Thoracic aorta (tissue), 2 donors: ENCODE measurements at regions not wholly inside any gene's neighbourhood (a gene's known extent, or its start where the extent isn't known, plus 50 kb on each side); places are given as distances from the start of the nearest gene placed in this dataset.

Experiments
- ATAC-seq: fragments of 150-250 bp; one replicate; pipeline ENCODE4 v1.8.0; 2017; ENCODE audit warnings: low read depth; ENCODE audit not compliant: insufficient number of reproducible peaks, low FRiP score
- DNase-seq: peaks from one replicate; pipeline ENCODE4 v3.0.0-alpha.2; 2020; ENCODE audit warnings: low spot score
- H3K27ac ChIP-seq, 2 donors: fragments of 200-600 bp; sonication (generic); 1 replicate in 1 of 2; 2 replicates in 1 of 2; pipeline ENCODE4 v1.5.1; 2016; ENCODE audit warnings: mild to moderate bottlenecking in 2 of 2, moderate library complexity in 2 of 2
- H3K27me3 ChIP-seq: fragments of 200-600 bp; sonication (generic); replicated peaks from 2 replicates; pipeline ENCODE4 v1.6.0; 2016; ENCODE audit warnings: mild to moderate bottlenecking; ENCODE audit not compliant: insufficient read depth
- H3K36me3 ChIP-seq: fragments of 200-600 bp; sonication (generic); one replicate; pipeline ENCODE4 v1.5.1; 2016
- H3K4me1 ChIP-seq, 2 donors: fragments of 200-600 bp; sonication (generic); 1 replicate in 1 of 2; 2 replicates in 1 of 2; pipeline versions ENCODE4 v1.5.1 to v1.6.0; 2016; ENCODE audit warnings: low read depth in 2 of 2, mild to moderate bottlenecking in 1 of 2; ENCODE audit not compliant: control insufficient read depth in 1 of 2
- H3K4me3 ChIP-seq: fragments of 200-600 bp; sonication (generic); 2 replicates; pipeline ENCODE4 v1.5.1; 2016; ENCODE audit warnings: mild to moderate bottlenecking
- H3K9me3 ChIP-seq: fragments of 200-600 bp; sonication (generic); 2 replicates; pipeline ENCODE4 v1.5.1; 2016
- CTCF ChIP-seq: fragments of 200-600 bp; sonication (generic); IDR thresholded peaks from one replicate; pipeline ENCODE4 v1.5.1; 2019; ENCODE audit warnings: antibody characterized with exemption

- Histone ChIP-seq H3K4me1 (no peaks in the 10 kb centered on the region), H3K36me3 (no peaks in the 10 kb centered on the region), H3K27ac (no peak overlapping the region), H3K9me3 (no peaks in the 10 kb centered on the region), H3K4me3 (no peak overlapping the region), H3K27me3 (no peaks in the 10 kb centered on the region)
- no peak for TF ChIP-seq CTCF
- no peak for ATAC-seq
- DNase-seq = no peak
These were observed 98.3 kb upstream of the ANKRD10 start for GRCh38 chr13:111013196-111013595.

GRCh38 chr13:111011899-111012298 is 97.0 kb upstream of the ANKRD10 start:
- peak; percentile 29 for ATAC-seq
- H3K9me3 ChIP-seq = no peaks in the 10 kb centered on the region
- H3K4me3 ChIP-seq = no peak overlapping the region
- peaks cover 4 to 8% of the 10 kb centered on the region in 2 donors for H3K4me1 ChIP-seq
- H3K36me3 ChIP-seq = no peaks in the 10 kb centered on the region
- H3K27me3 ChIP-seq = no peaks in the 10 kb centered on the region
- DNase-seq = no peak
- TF ChIP-seq CTCF = no peak
- H3K27ac ChIP-seq = no peak overlapping the region

- no peaks in the 10 kb centered on the region for H3K9me3 ChIP-seq
- TF ChIP-seq CTCF = no peak
- H3K4me3 ChIP-seq = no peak overlapping the region
- no peaks in the 10 kb centered on the region for H3K36me3 ChIP-seq
- H3K27ac ChIP-seq = no peak overlapping the region
- DNase-seq (no peak), ATAC-seq (no peak)
- no peaks in the 10 kb centered on the region for H3K27me3 ChIP-seq
- peaks cover 12 to 27% of the 10 kb centered on the region in 2 donors for H3K4me1 ChIP-seq
These were observed 93.5 kb upstream of the ANKRD10 start for GRCh38 chr13:111008351-111008750.

GRCh38 chr13:111007209-111007608 is 92.3 kb upstream of the ANKRD10 start:
- Histone ChIP-seq H3K27me3 (no peaks in the 10 kb centered on the region), H3K36me3 (no peaks in the 10 kb centered on the region), H3K4me1 (peaks cover 12 to 27% of the 10 kb centered on the region in 2 donors), H3K9me3 (no peaks in the 10 kb centered on the region), H3K27ac (peak overlapping the region; percentile 91 to 92), H3K4me3 (peak overlapping the region; percentile 27)
- DNase-seq = no peak
- TF ChIP-seq CTCF = no peak
- ATAC-seq = no peak

- H3K27me3 ChIP-seq = no peaks in the 10 kb centered on the region
- no peaks in the 10 kb centered on the region for H3K36me3 ChIP-seq
- ATAC-seq (peak; percentile 97), DNase-seq (peak; percentile 69)
- H3K4me3 ChIP-seq = peak overlapping the region; percentile 56
- H3K9me3 ChIP-seq = no peaks in the 10 kb centered on the region
- peaks cover 12 to 27% of the 10 kb centered on the region in 2 donors for H3K4me1 ChIP-seq
- TF ChIP-seq CTCF = no peak
- peak overlapping the region; percentile 91 to 92 for H3K27ac ChIP-seq
These were observed 91.7 kb upstream of the ANKRD10 start for GRCh38 chr13:111006506-111007031.
